Vagina (tissue), 2 donors: ENCODE measurements at regions not wholly inside any gene's neighbourhood (a gene's known extent, or its start where the extent isn't known, plus 50 kb on each side); places are given as distances from the start of the nearest gene placed in this dataset.
"Not testable (repeated sequence)": the region's sequence is repeated elsewhere in the genome, so short reads cannot be mapped to it uniquely, and the experiment has no call there.

Experiments
- DNase-seq, 2 donors: peaks; one replicate each; pipeline ENCODE4 v3.0.0-alpha.2; 2017; ENCODE audit errors: extremely low spot score in 2 of 2
- H3K27ac ChIP-seq: fragments of 200-600 bp; sonication (generic); one replicate; pipeline ENCODE4 v1.5.1; 2019
- H3K27me3 ChIP-seq: fragments of 200-600 bp; sonication (generic); one replicate; pipeline ENCODE4 v1.5.1; 2019
- H3K36me3 ChIP-seq, 2 donors: fragments of 200-600 bp; sonication (generic); one replicate each; pipeline ENCODE4 v1.5.1; 2017 to 2019
- H3K4me1 ChIP-seq: fragments of 200-600 bp; sonication (generic); one replicate; pipeline ENCODE4 v1.5.1; 2019
- H3K4me3 ChIP-seq, 2 donors: fragments of 200-600 bp; sonication (generic); 1 replicate in 1 of 2; 2 replicates in 1 of 2; pipeline ENCODE4 v1.5.1; 2016 to 2019
- H3K9me3 ChIP-seq: fragments of 200-600 bp; sonication (generic); one replicate; pipeline ENCODE4 v1.5.1; 2019
- CTCF ChIP-seq, 3 experiments: fragments of 450-650 bp in 2 of 3; fragments of 200-600 bp in 1 of 3; sonication (generic) in 1 of 3; IDR thresholded peaks; one replicate each; pipeline ENCODE4 v1.5.1; 2017 to 2019; ENCODE audit warnings: antibody characterized with exemption in 3 of 3, mild to moderate bottlenecking in 2 of 3, moderate library complexity in 2 of 3
- POLR2A ChIP-seq, 2 donors: fragments of 450-650 bp; IDR thresholded peaks; one replicate each; pipeline ENCODE4 v1.6.1; 2017; ENCODE audit warnings: antibody characterized with exemption in 2 of 2, mild to moderate bottlenecking in 2 of 2, moderate library complexity in 2 of 2
- POLR2AphosphoS5 ChIP-seq, 2 donors: sonication (generic); formaldehyde crosslinking; IDR thresholded peaks; one replicate each; pipeline ENCODE4 v1.9.0; 2017; ENCODE audit warnings: antibody characterized with exemption in 2 of 2, mild to moderate bottlenecking in 2 of 2, low read depth in 1 of 2; ENCODE audit not compliant: insufficient read depth in 1 of 2
- intact Hi-C: fragments of 100-400 bp; cut with DNase I; formaldehyde crosslinking; loops from one replicate; pipeline ENCODE4 v1.15.1; 2023

- TF ChIP-seq POLR2A (IDR thresholded peaks at IDR 0.05) (no peak), CTCF (IDR thresholded peaks at IDR 0.05) (no peak), POLR2AphosphoS5 (IDR thresholded peaks at IDR 0.05; ENCODE audit: insufficient read depth in 1 of 2, low read depth in 1 of 2) (no peak)
- no peak for DNase-seq
- intact Hi-C loops: no loop called here
These were observed 518.9 kb downstream of the RERGL start for GRCh38 chr12:17571047-17571446.

GRCh38 chr12:17564630-17565029, 525.4 kb downstream of the RERGL start:
- H3K36me3 ChIP-seq: not testable (repeated sequence)

More at GRCh38 chr12:17571047-17571446, 518.9 kb downstream of the RERGL start:
- no peak overlapping the region for H3K27ac ChIP-seq
- no peaks in the 10 kb centered on the region for H3K9me3 ChIP-seq
- H3K4me1 ChIP-seq: no peaks in the 10 kb centered on the region
- H3K36me3 ChIP-seq: no peaks in the 10 kb centered on the region
- no peaks in the 10 kb centered on the region for H3K27me3 ChIP-seq
- no peak overlapping the region for H3K4me3 ChIP-seq

GRCh38 chr12:17550011-17550410, 540.0 kb downstream of the RERGL start:
- no peak for TF ChIP-seq CTCF (IDR thresholded peaks at IDR 0.05)
- TF ChIP-seq POLR2AphosphoS5 (IDR thresholded peaks at IDR 0.05; ENCODE audit: insufficient read depth in 1 of 2, low read depth in 1 of 2): no peak
- TF ChIP-seq POLR2A (IDR thresholded peaks at IDR 0.05): no peak
- no peak for DNase-seq
- H3K4me1 ChIP-seq: no peaks in the 10 kb centered on the region
- no peaks in the 10 kb centered on the region for H3K36me3 ChIP-seq
- H3K9me3 ChIP-seq: peaks cover 6% of the 10 kb centered on the region
- H3K4me3 ChIP-seq: no peak overlapping the region
- H3K27me3 ChIP-seq: no peaks in the 10 kb centered on the region
- no peak overlapping the region for H3K27ac ChIP-seq
- intact Hi-C loops: no loop called here

More at GRCh38 chr12:17564630-17565029, 525.4 kb downstream of the RERGL start:
- H3K27me3 ChIP-seq, H3K9me3 ChIP-seq, H3K27ac ChIP-seq, intact Hi-C loops, H3K4me3 ChIP-seq, H3K4me1 ChIP-seq, DNase-seq: not testable (repeated sequence)

GRCh38 chr12:17540921-17541320, 549.1 kb downstream of the RERGL start:
- H3K27ac ChIP-seq: no peak overlapping the region
- no peak overlapping the region for H3K4me3 ChIP-seq
- H3K36me3 ChIP-seq: no peaks in the 10 kb centered on the region
- TF ChIP-seq POLR2AphosphoS5 (IDR thresholded peaks at IDR 0.05; ENCODE audit: insufficient read depth in 1 of 2, low read depth in 1 of 2) (no peak), CTCF (IDR thresholded peaks at IDR 0.05) (no peak), POLR2A (IDR thresholded peaks at IDR 0.05) (no peak)
- H3K27me3 ChIP-seq: no peaks in the 10 kb centered on the region
- intact Hi-C loops: no loop called here
- no peaks in the 10 kb centered on the region for H3K4me1 ChIP-seq
- H3K9me3 ChIP-seq: no peaks in the 10 kb centered on the region
- DNase-seq: no peak

GRCh38 chr12:17528394-17528793, 561.6 kb downstream of the RERGL start:
- Histone ChIP-seq H3K9me3 (no peaks in the 10 kb centered on the region), H3K27me3 (no peaks in the 10 kb centered on the region), H3K4me1 (no peaks in the 10 kb centered on the region), H3K36me3 (no peaks in the 10 kb centered on the region), H3K4me3 (no peak overlapping the region), H3K27ac (no peak overlapping the region)
- TF ChIP-seq POLR2AphosphoS5 (IDR thresholded peaks at IDR 0.05; ENCODE audit: insufficient read depth in 1 of 2, low read depth in 1 of 2) (no peak), POLR2A (IDR thresholded peaks at IDR 0.05) (no peak), CTCF (IDR thresholded peaks at IDR 0.05) (no peak)
- DNase-seq: no peak
- intact Hi-C loops: no loop called here

GRCh38 chr12:17527021-17527420, 563.0 kb downstream of the RERGL start:
- intact Hi-C loops: no loop called here

More at GRCh38 chr12:17527021-17527420, 563.0 kb downstream of the RERGL start:
- no peaks in the 10 kb centered on the region for H3K27me3 ChIP-seq
- no peak for DNase-seq
- no peak overlapping the region for H3K27ac ChIP-seq
- TF ChIP-seq POLR2A (IDR thresholded peaks at IDR 0.05): no peak
- TF ChIP-seq POLR2AphosphoS5 (IDR thresholded peaks at IDR 0.05; ENCODE audit: insufficient read depth in 1 of 2, low read depth in 1 of 2): no peak
- TF ChIP-seq CTCF (IDR thresholded peaks at IDR 0.05): no peak
- no peaks in the 10 kb centered on the region for H3K36me3 ChIP-seq
- no peaks in the 10 kb centered on the region for H3K4me1 ChIP-seq
- no peaks in the 10 kb centered on the region for H3K9me3 ChIP-seq
- no peak overlapping the region for H3K4me3 ChIP-seq
